ENCODE measurements at regions not wholly inside any gene's neighbourhood (a gene's known extent, or its start where the extent isn't known, plus 50 kb on each side); places are given as distances from the start of the nearest gene placed in this dataset.

- no peak for TF ChIP-seq EZH2 (IDR thresholded peaks at IDR 0.05; ENCODE audit: low read length, unreplicated experiment)
- TF ChIP-seq CTCF (conservative IDR thresholded peaks at IDR 0.05; ENCODE audit: low read depth, low read length), result peak; percentile 91
- no peak for TF ChIP-seq EZH2phosphoT487 (IDR thresholded peaks at IDR 0.05; ENCODE audit: borderline replicate concordance, low read length)
These were observed 171.4 kb downstream of the NSUN3 start for GRCh38 chr3:94234177-94234788.

Data from PC-3 (cell line).